RWPE1 (cell line): ENCODE measurements at regions not wholly inside any gene's neighbourhood (a gene's known extent, or its start where the extent isn't known, plus 50 kb on each side); places are given as distances from the start of the nearest gene placed in this dataset.

ENCODE experiments used
- CTCF ChIA-PET: fragments of 350-600 bp; sonication (Branson Sonifier 250); formaldehyde crosslinking; extraction: SDS; loops from one replicate; lab custom pipeline; 2021; lab: Yijun Ruan, JAX
- POLR2A ChIA-PET: fragments of 400-600 bp; formaldehyde crosslinking; extraction: SDS; loops from one replicate; lab custom pipeline; 2020; ENCODE audit warnings: antibody characterized with exemption; ENCODE audit not compliant: low non-redundant PET; lab: Yijun Ruan, JAX
- DNase-seq: peaks from one replicate; pipeline ENCODE4 v3.0.0; 2012; ENCODE audit warnings: low spot score
- H3K27ac ChIP-seq: fragments of 450-650 bp; 2 replicates; pipeline ENCODE4 v1.5.1; 2017
- TF ChIP-seq, protein P1 (sequence below): fragments of 450-650 bp; conservative IDR thresholded peaks from 2 replicates; pipeline ENCODE4 v1.5.1; 2017; ENCODE audit warnings: low read depth, mild to moderate bottlenecking

DNA sequence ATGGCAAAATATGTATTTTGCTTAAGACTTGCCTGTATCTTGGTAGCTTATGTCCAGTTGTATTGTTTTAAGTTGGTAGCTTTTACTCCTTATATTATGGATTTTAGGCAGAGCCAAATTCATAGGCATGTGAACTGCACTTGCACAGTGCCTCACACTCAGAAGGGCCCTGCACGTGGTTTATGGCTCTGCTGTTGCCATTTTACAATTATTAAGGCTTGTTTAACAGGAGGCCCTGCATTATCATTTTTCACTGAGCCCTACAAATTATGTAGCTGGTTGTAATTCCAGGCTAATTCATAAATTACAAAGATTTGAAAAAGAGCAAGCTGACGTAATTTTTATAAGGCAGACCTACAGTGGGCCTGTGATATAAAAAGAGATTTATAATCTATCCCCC lies 537.6 kb upstream of the UBE2E2 start:
- ChIA-PET POLR2A (no interaction called here), CTCF (no interaction called here)
- TF ChIP-seq, protein P1, sequence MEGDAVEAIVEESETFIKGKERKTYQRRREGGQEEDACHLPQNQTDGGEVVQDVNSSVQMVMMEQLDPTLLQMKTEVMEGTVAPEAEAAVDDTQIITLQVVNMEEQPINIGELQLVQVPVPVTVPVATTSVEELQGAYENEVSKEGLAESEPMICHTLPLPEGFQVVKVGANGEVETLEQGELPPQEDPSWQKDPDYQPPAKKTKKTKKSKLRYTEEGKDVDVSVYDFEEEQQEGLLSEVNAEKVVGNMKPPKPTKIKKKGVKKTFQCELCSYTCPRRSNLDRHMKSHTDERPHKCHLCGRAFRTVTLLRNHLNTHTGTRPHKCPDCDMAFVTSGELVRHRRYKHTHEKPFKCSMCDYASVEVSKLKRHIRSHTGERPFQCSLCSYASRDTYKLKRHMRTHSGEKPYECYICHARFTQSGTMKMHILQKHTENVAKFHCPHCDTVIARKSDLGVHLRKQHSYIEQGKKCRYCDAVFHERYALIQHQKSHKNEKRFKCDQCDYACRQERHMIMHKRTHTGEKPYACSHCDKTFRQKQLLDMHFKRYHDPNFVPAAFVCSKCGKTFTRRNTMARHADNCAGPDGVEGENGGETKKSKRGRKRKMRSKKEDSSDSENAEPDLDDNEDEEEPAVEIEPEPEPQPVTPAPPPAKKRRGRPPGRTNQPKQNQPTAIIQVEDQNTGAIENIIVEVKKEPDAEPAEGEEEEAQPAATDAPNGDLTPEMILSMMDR, result no peak
- DNase-seq, result no peak
- H3K27ac ChIP-seq, result no peak overlapping the region

- DNase-seq, result no peak
- POLR2A ChIA-PET, result no interaction called here
- TF ChIP-seq, protein P1, result no peak
- CTCF ChIA-PET, result no interaction called here
- no peak overlapping the region for H3K27ac ChIP-seq
Observed at GRCh38 chr3:22666736-22667135, 536.4 kb upstream of the UBE2E2 start.

GRCh38 chr3:22671848-22672247 lies 531.3 kb upstream of the UBE2E2 start:
- no peak for DNase-seq
- TF ChIP-seq, protein P1, result no peak
- ChIA-PET CTCF (no interaction called here), POLR2A (no interaction called here)
- H3K27ac ChIP-seq, result no peak overlapping the region

- ChIA-PET CTCF (no interaction called here), POLR2A (no interaction called here)
- DNase-seq, result no peak
- TF ChIP-seq, protein P1, result no peak
- no peak overlapping the region for H3K27ac ChIP-seq
Observed at GRCh38 chr3:22684739-22685138, 518.4 kb upstream of the UBE2E2 start.

DNA sequence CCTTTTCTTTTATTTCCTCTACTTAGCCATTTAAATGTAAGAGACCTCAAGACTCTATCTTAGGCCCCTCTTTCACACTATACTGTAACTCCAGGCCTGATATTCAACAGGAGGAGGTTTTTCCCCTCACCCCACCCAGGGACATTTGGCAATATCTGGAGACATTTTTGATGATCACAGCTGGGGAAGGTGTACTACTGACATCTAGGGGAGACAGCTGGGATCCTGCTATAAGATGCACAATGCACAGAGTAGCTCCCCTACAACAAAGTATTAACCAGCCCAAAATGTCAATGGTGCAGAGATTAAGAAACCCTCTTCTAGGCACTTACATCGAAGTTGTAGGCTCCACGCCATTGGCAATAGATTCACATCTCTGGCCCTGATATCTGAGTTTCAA lies 517.5 kb upstream of the UBE2E2 start:
- TF ChIP-seq, protein P1, result no peak
- CTCF ChIA-PET, result interaction anchor here (0.5 to 0.7 kb wide), 2 partner anchors 506 to 511 kb away, joined by 3 read pairs; no protein-coding TSS in a partner anchor
- POLR2A ChIA-PET, result no interaction called here
- DNase-seq, result peak; percentile 2
- no peak overlapping the region for H3K27ac ChIP-seq

GRCh38 chr3:22691407-22691806 lies 511.7 kb upstream of the UBE2E2 start:
- ChIA-PET CTCF (no interaction called here), POLR2A (no interaction called here)
- no peak overlapping the region for H3K27ac ChIP-seq
- TF ChIP-seq, protein P1, result no peak
- no peak for DNase-seq
